MM.1S (cell line): ENCODE measurements at regions not wholly inside any gene's neighbourhood (a gene's known extent, or its start where the extent isn't known, plus 50 kb on each side); places are given as distances from the start of the nearest gene placed in this dataset.

Experiments used
- DNase-seq: peaks from one replicate; pipeline ENCODE4 v3.0.0-alpha.2; 2015
- H2AFZ ChIP-seq: fragments of 300-600 bp; sonication (generic); 2 replicates; pipeline ENCODE4 v1.6.0; 2016; ENCODE audit warnings: antibody characterized with exemption, low read length
- H3F3A ChIP-seq: fragments of 300-600 bp; sonication (generic); 2 replicates; pipeline ENCODE4 v1.6.1; 2016; ENCODE audit warnings: mild to moderate bottlenecking, antibody characterized with exemption, low read length, moderate library complexity, mixed read lengths; ENCODE audit not compliant: insufficient read depth
- H3K27ac ChIP-seq: fragments of 300-600 bp; sonication (generic); 2 replicates; pipeline ENCODE4 v1.5.1; 2016; ENCODE audit warnings: mild to moderate bottlenecking, low read length
- H3K27me3 ChIP-seq: fragments of 300-600 bp; sonication (generic); replicated peaks from 2 replicates; pipeline ENCODE4 v1.6.0; 2016; ENCODE audit warnings: low read length; ENCODE audit not compliant: insufficient read depth
- H3K36me3 ChIP-seq: fragments of 300-600 bp; sonication (generic); replicated peaks from 2 replicates; pipeline ENCODE4 v1.6.1; 2016; ENCODE audit warnings: mild to moderate bottlenecking, low read length, mixed read lengths; ENCODE audit not compliant: insufficient read depth
- H3K4me1 ChIP-seq: fragments of 300-600 bp; sonication (generic); 2 replicates; pipeline ENCODE4 v1.6.1; 2016; ENCODE audit warnings: low read length, mixed read lengths
- H3K4me2 ChIP-seq: fragments of 300-600 bp; sonication (generic); 2 replicates; pipeline ENCODE4 v1.6.0; 2016; ENCODE audit warnings: low read depth, low read length
- H3K4me3 ChIP-seq: fragments of 300-600 bp; sonication (generic); 2 replicates; pipeline ENCODE4 v1.5.1; 2016; ENCODE audit warnings: low read length, mixed read lengths
- H3K79me2 ChIP-seq: fragments of 300-600 bp; sonication (generic); 2 replicates; pipeline ENCODE4 v1.6.1; 2016; ENCODE audit warnings: mixed run types, low read length, mixed read lengths
- H3K9ac ChIP-seq: fragments of 300-600 bp; sonication (generic); 2 replicates; pipeline ENCODE4 v1.6.1; 2016; ENCODE audit warnings: low read length, mixed read lengths
- H3K9me2 ChIP-seq: fragments of 300-600 bp; sonication (generic); replicated peaks from 2 replicates; pipeline ENCODE4 v1.6.1; 2016; ENCODE audit warnings: mild to moderate bottlenecking, low read length, mixed read lengths; ENCODE audit not compliant: insufficient read depth
- H3K9me3 ChIP-seq: fragments of 300-600 bp; sonication (generic); replicated peaks from 2 replicates; pipeline ENCODE4 v1.6.1; 2016; ENCODE audit warnings: mild to moderate bottlenecking, low read length, mixed read lengths; ENCODE audit not compliant: insufficient read depth
- H4K20me1 ChIP-seq: fragments of 300-600 bp; sonication (generic); 2 replicates; pipeline ENCODE4 v1.6.1; 2016; ENCODE audit warnings: mild to moderate bottlenecking, low read length, moderate library complexity, mixed read lengths; ENCODE audit not compliant: insufficient read depth
- EZH2 ChIP-seq: fragments of 300-600 bp; sonication (generic); optimal IDR thresholded peaks from 2 replicates; pipeline ENCODE3; 2017; ENCODE audit warnings: low read depth, mild to moderate bottlenecking, antibody characterized with exemption, low read length, mixed read lengths
- EZH2phosphoT487 ChIP-seq: fragments of 300-600 bp; sonication (generic); IDR thresholded peaks from 2 replicates; pipeline ENCODE4 v1.6.1; 2018; ENCODE audit warnings: antibody characterized with exemption, low read length
- TF ChIP-seq, protein P1 (sequence below): fragments of 300-600 bp; sonication (generic); IDR thresholded peaks from 2 replicates; pipeline ENCODE4 v1.5.1; 2016; ENCODE audit warnings: antibody characterized with exemption, low read length, mixed read lengths

- Histone ChIP-seq H3K9ac (no peak overlapping the region), H3K27me3 (no peaks in the 10 kb centered on the region), H3K4me1 (peaks cover 7% of the 10 kb centered on the region), H3F3A (no peaks in the 10 kb centered on the region), H3K9me3 (no peaks in the 10 kb centered on the region), H3K79me2 (no peaks in the 10 kb centered on the region), H3K27ac (no peak overlapping the region), H3K4me3 (no peak overlapping the region), H3K4me2 (no peak overlapping the region), H2AFZ (no peak overlapping the region), H4K20me1 (no peaks in the 10 kb centered on the region), H3K9me2 (no peaks in the 10 kb centered on the region), H3K36me3 (no peaks in the 10 kb centered on the region)
- TF ChIP-seq EZH2phosphoT487 (no peak), EZH2 (no peak)
- TF ChIP-seq, protein P1, sequence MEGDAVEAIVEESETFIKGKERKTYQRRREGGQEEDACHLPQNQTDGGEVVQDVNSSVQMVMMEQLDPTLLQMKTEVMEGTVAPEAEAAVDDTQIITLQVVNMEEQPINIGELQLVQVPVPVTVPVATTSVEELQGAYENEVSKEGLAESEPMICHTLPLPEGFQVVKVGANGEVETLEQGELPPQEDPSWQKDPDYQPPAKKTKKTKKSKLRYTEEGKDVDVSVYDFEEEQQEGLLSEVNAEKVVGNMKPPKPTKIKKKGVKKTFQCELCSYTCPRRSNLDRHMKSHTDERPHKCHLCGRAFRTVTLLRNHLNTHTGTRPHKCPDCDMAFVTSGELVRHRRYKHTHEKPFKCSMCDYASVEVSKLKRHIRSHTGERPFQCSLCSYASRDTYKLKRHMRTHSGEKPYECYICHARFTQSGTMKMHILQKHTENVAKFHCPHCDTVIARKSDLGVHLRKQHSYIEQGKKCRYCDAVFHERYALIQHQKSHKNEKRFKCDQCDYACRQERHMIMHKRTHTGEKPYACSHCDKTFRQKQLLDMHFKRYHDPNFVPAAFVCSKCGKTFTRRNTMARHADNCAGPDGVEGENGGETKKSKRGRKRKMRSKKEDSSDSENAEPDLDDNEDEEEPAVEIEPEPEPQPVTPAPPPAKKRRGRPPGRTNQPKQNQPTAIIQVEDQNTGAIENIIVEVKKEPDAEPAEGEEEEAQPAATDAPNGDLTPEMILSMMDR = no peak
- DNase-seq = no peak
Measured at GRCh38 chr9:82091100-82091499, 102.5 kb downstream of the SPATA31D1 start.

- Histone ChIP-seq H3K79me2 (no peaks in the 10 kb centered on the region), H3K27ac (no peak overlapping the region), H3K27me3 (no peaks in the 10 kb centered on the region), H3K9ac (no peak overlapping the region), H3K4me1 (peaks cover 11% of the 10 kb centered on the region), H3K9me3 (no peaks in the 10 kb centered on the region), H3K4me3 (no peak overlapping the region), H4K20me1 (no peaks in the 10 kb centered on the region), H2AFZ (no peak overlapping the region), H3K4me2 (no peak overlapping the region), H3F3A (no peaks in the 10 kb centered on the region), H3K36me3 (no peaks in the 10 kb centered on the region), H3K9me2 (no peaks in the 10 kb centered on the region)
- no peak for TF ChIP-seq EZH2phosphoT487
- no peak for TF ChIP-seq EZH2
- no peak for DNase-seq
Measured at GRCh38 chr9:82091610-82092009, 103.0 kb downstream of the SPATA31D1 start.

GRCh38 chr9:82101475-82101874, 112.9 kb downstream of the SPATA31D1 start:
- Histone ChIP-seq H3K27me3 (no peaks in the 10 kb centered on the region), H3K9me3 (no peaks in the 10 kb centered on the region), H3K9ac (no peak overlapping the region), H4K20me1 (no peaks in the 10 kb centered on the region), H3K4me2 (no peak overlapping the region), H3F3A (no peaks in the 10 kb centered on the region), H3K4me3 (no peak overlapping the region), H3K36me3 (no peaks in the 10 kb centered on the region), H2AFZ (no peak overlapping the region), H3K4me1 (peaks cover 9% of the 10 kb centered on the region), H3K79me2 (no peaks in the 10 kb centered on the region), H3K9me2 (no peaks in the 10 kb centered on the region), H3K27ac (no peak overlapping the region)
- TF ChIP-seq, protein P1 = peak; percentile 17; the same call in 1 of the 2 replicates
- no peak for TF ChIP-seq EZH2phosphoT487
- no peak for TF ChIP-seq EZH2
- peak; percentile 21 for DNase-seq

DNA sequence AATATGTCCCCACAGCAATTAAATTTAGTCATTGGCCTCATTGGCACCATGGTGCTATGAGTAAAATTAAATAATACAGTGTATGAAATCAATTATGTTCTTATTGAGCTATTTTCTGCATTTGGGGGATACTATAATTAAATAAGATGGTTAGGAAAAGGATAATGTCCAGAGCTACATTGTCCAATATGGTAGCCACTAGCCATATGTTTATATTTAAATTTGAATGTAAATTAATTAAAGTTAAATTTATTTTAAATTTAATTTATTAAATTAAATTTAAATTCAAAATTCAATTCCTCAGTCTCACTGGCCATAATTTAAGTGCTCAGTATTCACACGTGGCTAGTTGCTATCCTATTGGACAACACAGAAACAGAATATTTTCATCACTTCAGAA, 115.7 kb downstream of the SPATA31D1 start:
- Histone ChIP-seq H3K9me2 (no peaks in the 10 kb centered on the region), H3K9ac (no peak overlapping the region), H3F3A (no peaks in the 10 kb centered on the region), H3K79me2 (no peaks in the 10 kb centered on the region), H4K20me1 (no peaks in the 10 kb centered on the region), H3K27me3 (no peaks in the 10 kb centered on the region), H2AFZ (no peak overlapping the region), H3K4me3 (no peak overlapping the region), H3K9me3 (no peaks in the 10 kb centered on the region), H3K36me3 (no peaks in the 10 kb centered on the region), H3K27ac (no peak overlapping the region), H3K4me2 (no peak overlapping the region), H3K4me1 (no peaks in the 10 kb centered on the region)
- no peak for DNase-seq
- TF ChIP-seq EZH2 (no peak), EZH2phosphoT487 (no peak)
- TF ChIP-seq, protein P1 = no peak
